Sciatic nerve (tissue), 2 donors: ENCODE measurements at regions not wholly inside any gene's neighbourhood (a gene's known extent, or its start where the extent isn't known, plus 50 kb on each side); places are given as distances from the start of the nearest gene placed in this dataset.
"Not testable (repeated sequence)": the region's sequence is repeated elsewhere in the genome, so short reads cannot be mapped to it uniquely, and the experiment has no call there.

ENCODE experiments used
- ATAC-seq: fragments of 200-7000 bp; cut with Tn5 transposase; one replicate; pipeline ENCODE4 v1.9.1; 2020; ENCODE audit warnings: mild to moderate bottlenecking, moderate library complexity
- DNase-seq: peaks from one replicate; pipeline ENCODE4 v3.0.0-alpha.2; 2020; ENCODE audit warnings: low spot score
- intact Hi-C: fragments of 100-400 bp; cut with DNase I; formaldehyde crosslinking; loops from one replicate; pipeline ENCODE4 v1.14.2; 2022
- donor health status: DM: no; HTN: no; CAD: no.
- donor health status: DM: no; HTN: no; CAD: no.

GRCh38 chr12:84134797-84135366 is 777.7 kb downstream of the SLC6A15 start:
- intact Hi-C loops: no loop called here
- no peak for DNase-seq
- ATAC-seq: no peak

DNA sequence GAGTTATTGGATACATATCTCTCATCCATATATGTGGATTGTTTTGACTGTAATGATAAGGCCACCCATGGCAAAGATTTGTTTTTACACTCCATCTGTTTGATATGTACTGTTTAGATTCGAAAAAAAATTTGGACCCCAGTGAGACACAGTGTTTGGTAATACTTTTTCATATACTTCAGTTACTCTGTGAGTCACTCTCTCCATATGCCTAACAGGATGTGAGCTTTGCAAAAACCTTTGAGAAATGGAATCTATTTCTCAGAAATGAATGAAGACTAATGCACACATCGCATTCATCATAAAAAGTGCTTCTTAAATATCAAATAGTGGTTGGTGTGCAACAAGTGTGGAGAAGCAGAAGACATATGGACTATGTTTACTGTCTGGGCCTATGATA is 781.5 kb downstream of the SLC6A15 start:
- intact Hi-C loops: no loop called here
- ATAC-seq (no peak), DNase-seq (no peak)

DNA sequence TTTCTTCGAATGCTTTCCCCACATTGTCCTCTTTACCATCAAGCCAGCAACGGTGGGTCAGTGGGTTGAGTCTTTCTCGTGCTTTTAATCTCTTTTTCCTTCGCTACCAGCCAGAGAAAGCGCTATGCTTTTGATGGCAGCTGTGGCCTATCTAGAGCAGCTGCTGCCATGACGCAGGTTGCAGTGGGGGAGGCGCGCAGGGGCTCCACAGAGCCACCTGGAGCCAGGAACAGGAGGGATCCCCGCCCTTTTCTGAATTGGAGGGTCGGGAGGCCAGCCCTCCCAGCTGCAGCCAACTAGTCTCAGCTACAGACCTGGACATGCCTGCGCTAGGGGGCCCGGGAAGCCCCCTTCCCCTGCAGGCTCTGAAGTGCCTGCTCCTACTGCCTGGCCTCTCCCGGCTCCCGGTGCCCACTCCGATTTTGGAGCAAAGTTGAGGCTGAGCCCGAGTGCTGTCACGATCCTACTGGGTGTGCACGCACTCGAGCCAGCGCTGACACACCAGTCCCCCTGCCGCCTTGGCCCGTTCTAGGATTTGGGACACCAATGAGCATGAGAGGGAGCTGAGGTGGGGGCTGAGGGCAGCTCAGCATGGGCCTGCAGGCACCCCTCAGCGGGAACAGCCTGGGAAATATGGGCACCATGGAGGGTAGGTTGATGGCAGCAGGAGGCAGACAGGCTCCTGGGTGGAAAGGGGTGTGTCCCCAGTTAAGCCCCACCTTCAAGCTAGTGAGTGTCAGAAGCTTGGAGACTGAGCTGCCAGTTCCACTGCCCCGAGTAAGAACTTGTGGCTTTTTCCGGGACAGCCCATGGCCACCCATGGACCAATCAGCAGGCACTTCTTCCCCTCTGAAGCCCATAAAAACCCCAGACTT is 784.2 kb downstream of the SLC6A15 start:
- DNase-seq (no peak), ATAC-seq (no peak)
- intact Hi-C loops: no loop called here

DNA sequence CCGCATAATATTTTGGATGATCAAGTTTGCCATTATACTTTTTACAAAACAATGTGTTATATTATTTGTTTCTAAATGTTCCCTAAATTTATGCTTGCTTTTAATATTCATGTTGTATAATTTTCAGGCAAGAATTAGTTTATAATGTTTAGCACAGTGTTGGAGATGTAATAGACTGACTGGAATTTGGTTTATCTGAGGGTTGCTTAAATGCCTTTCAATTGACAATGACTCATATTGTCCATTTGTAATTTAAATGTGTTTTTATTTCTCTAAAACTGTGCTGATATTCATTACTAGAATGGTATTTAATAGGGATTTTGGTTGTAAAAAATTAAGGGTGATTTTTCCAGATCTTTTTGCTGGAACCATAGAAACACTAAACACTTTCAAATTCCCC is 788.4 kb downstream of the SLC6A15 start:
- ATAC-seq (no peak), DNase-seq (no peak)
- intact Hi-C loops: no loop called here

DNA sequence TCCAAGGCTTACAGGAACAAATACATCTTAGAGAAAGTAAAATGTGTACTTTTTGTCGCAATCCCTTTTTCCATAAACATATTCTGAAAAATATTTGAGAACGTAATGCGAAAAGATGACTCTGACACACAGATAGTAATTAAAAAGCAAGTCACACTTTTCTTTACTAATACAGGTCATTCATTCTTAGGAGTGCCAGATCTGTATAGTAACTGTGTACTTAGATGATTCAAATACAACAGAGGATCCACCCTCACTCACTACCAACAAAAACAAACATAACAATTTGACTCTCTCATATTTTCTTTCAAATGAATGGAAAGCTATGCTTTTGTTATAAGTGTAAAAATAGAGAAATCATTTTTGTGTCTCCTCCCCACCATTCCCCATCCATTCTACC is 795.4 kb downstream of the SLC6A15 start:
- ATAC-seq (no peak), DNase-seq (no peak)
- intact Hi-C loops: no loop called here

- ATAC-seq (no peak), DNase-seq (no peak)
- intact Hi-C loops: no loop called here
Observed at GRCh38 chr12:84113666-84114065, 798.9 kb downstream of the SLC6A15 start.

GRCh38 chr12:84103886-84104285 is 808.7 kb downstream of the SLC6A15 start:
- intact Hi-C loops, DNase-seq, ATAC-seq: not testable (repeated sequence)

GRCh38 chr12:84101963-84102362 is 810.6 kb downstream of the SLC6A15 start:
- intact Hi-C loops, DNase-seq, ATAC-seq: not testable (repeated sequence)

GRCh38 chr12:84099591-84099990 is 813.0 kb downstream of the SLC6A15 start:
- intact Hi-C loops, DNase-seq, ATAC-seq: not testable (repeated sequence)

DNA sequence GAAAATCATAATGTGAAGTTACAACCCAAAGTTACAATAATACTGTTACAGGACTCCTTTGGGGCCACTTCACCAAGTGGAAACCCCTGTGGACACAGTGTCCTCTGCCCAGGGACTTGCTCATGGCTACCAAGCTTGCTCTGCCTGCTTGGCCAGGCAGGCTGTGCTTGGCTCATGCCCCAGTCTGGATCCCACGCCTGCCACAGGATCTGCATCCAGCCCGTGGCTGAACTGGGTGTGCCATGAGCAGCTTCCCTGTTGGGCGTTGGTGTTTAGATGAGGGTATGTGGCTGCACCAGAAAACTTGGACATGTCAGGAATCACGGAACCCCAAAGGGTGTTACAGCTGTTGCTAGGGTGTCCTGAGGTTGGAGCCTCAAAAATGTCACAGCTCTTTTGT is 820.9 kb downstream of the SLC6A15 start:
- intact Hi-C loops: no loop called here
- no peak for DNase-seq
- no peak for ATAC-seq

GRCh38 chr12:84089356-84089755 is 823.2 kb downstream of the SLC6A15 start:
- ATAC-seq (no peak), DNase-seq (no peak)
- intact Hi-C loops: no loop called here

GRCh38 chr12:84085046-84085445 is 827.6 kb downstream of the SLC6A15 start:
- intact Hi-C loops: loop anchor here (2.0 kb wide), 1 partner anchor 46 kb away; no protein-coding TSS in a partner anchor
- ATAC-seq (no peak), DNase-seq (no peak)

GRCh38 chr12:84079626-84080025 is 833.0 kb downstream of the SLC6A15 start:
- ATAC-seq: no peak
- DNase-seq: no peak
- intact Hi-C loops: no loop called here

DNA sequence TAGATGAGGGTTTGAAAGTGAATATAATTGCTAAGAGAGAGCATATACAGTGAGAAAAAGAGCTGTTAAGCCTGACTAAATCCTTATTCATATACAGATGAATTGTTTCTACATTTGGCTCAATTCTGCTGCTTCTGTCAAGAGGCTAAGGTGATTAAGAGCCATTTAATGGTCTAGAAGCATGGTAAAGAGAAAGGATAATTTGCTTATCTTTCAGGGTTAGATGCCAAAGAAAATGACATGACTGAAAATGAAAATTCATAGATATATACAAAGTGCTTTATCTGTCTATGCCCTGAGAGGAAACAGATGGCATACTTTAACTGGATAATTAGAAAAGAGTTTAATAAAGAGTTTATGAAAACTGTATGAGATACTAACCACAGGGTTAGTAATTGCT is 834.9 kb downstream of the SLC6A15 start:
- DNase-seq: no peak
- ATAC-seq: no peak
- intact Hi-C loops: no loop called here

- intact Hi-C loops: no loop called here
- ATAC-seq: no peak
- DNase-seq: no peak
Observed at GRCh38 chr12:84075991-84076390, 836.6 kb downstream of the SLC6A15 start.

GRCh38 chr12:84073401-84073800 is 839.2 kb downstream of the SLC6A15 start:
- DNase-seq (no peak), ATAC-seq (no peak)
- intact Hi-C loops: no loop called here

- ATAC-seq (no peak), DNase-seq (no peak)
- intact Hi-C loops: no loop called here
Observed at GRCh38 chr12:84072961-84073360, 839.6 kb downstream of the SLC6A15 start.

GRCh38 chr12:84070292-84070691 is 842.3 kb downstream of the SLC6A15 start:
- DNase-seq (no peak), ATAC-seq (peak; percentile 67)
- intact Hi-C loops: no loop called here

DNA sequence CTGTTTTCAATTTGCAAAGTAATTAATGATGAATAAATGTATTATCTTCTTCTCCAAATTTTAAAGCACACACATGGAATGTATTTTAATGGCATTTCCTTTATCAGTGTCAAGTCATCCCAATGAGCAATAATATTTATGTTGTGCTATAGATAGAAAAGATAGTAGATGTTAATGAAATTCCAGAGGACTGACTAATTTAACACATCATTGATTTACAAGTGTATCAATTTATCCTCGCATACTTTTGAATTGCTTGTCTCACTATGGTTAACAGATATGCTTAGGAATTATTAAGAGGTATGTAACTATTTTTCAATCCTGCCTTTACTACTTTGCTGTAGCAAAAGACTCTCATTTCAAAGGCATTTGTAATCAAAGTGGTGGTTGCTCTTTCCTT is 842.9 kb downstream of the SLC6A15 start:
- DNase-seq: no peak
- no peak for ATAC-seq
- intact Hi-C loops: no loop called here

GRCh38 chr12:84069198-84069597 is 843.4 kb downstream of the SLC6A15 start:
- intact Hi-C loops: no loop called here
- no peak for ATAC-seq
- no peak for DNase-seq

- intact Hi-C loops: no loop called here
- DNase-seq: no peak
- no peak for ATAC-seq
Observed at GRCh38 chr12:84058136-84058535, 854.5 kb downstream of the SLC6A15 start.
